HG03520 (cell line): ENCODE measurements at regions not wholly inside any gene's neighbourhood (a gene's known extent, or its start where the extent isn't known, plus 50 kb on each side); places are given as distances from the start of the nearest gene placed in this dataset.

Experiments used
- ATAC-seq: cut with Tn5 transposase; IDR thresholded peaks from one replicate; pipeline ENCODE4 v1.9.1; 2021; ENCODE audit warnings: mild to moderate bottlenecking, moderate library complexity; ENCODE audit not compliant: unreplicated experiment

DNA sequence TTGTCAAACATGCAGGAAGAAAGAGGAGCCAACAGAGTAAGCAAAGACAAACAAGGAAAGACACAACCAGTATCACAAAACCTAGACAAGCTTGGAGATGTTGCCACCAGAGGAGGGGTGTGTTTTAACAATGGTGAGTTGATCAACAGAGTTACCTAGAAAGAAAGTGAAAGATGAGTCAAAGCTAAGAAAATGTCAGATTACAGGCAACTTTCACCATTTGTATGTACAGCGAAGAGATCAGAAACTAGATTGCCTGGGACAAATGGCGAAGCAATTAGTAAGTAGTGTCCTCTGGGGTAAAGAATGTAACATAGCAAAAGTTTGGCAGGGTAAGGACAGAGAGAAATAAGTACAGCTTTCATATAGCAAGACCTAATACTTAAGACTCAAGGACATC lies 51.6 kb upstream of the POU3F2 start:
- ATAC-seq, result no peak

DNA sequence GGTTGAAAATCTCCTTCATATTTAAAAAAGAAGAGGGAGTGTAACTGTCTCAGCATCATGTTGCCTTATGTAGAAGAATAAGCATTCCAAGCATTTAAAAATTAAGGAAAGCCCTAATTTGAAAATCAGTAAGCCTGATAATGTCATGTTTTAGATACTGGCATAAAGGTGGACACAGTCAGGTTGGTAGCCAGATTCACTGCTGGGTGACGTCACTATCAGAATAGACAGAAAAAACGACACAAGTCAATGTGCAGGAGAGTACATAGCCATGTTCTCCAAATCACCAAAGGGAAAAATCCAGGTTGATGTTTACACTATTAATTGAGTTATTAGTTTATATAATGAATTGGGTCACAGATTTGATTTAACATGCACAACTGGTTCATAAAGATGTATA lies 50.8 kb upstream of the POU3F2 start:
- ATAC-seq, result no peak
